Esophagus muscularis mucosa (tissue), 4 donors: ENCODE measurements at regions not wholly inside any gene's neighbourhood (a gene's known extent, or its start where the extent isn't known, plus 50 kb on each side); places are given as distances from the start of the nearest gene placed in this dataset.

Source experiments
- DNase-seq: peaks from one replicate; pipeline ENCODE4 v3.0.0-alpha.2; 2017; ENCODE audit errors: extremely low spot score
- H3K27ac ChIP-seq, 4 donors: fragments of 200-600 bp; sonication (generic); replicated peaks in 1 of 4; 1 replicate in 3 of 4; 2 replicates in 1 of 4; pipeline ENCODE4 v1.5.1; 2016 to 2019; ENCODE audit warnings: mild to moderate bottlenecking in 1 of 4
- H3K27me3 ChIP-seq, 4 donors: fragments of 200-600 bp; sonication (generic); one replicate each; pipeline versions ENCODE4 v1.5.1 to v1.6.0; 2016 to 2019
- H3K36me3 ChIP-seq, 4 donors: fragments of 200-600 bp; sonication (generic); one replicate each; pipeline ENCODE4 v1.5.1; 2016 to 2019
- H3K4me1 ChIP-seq, 4 donors: fragments of 200-600 bp; sonication (generic); one replicate each; pipeline ENCODE4 v1.5.1; 2016 to 2019
- H3K4me3 ChIP-seq, 4 donors: fragments of 200-600 bp; sonication (generic); 1 replicate in 2 of 4; 2 replicates in 2 of 4; pipeline ENCODE4 v1.5.1; 2016 to 2019; ENCODE audit warnings: mild to moderate bottlenecking in 4 of 4, moderate library complexity in 1 of 4
- H3K9me3 ChIP-seq, 4 donors: fragments of 200-600 bp; sonication (generic); 1 replicate in 3 of 4; 2 replicates in 1 of 4; pipeline ENCODE4 v1.5.1; 2016 to 2019
- EP300 ChIP-seq: sonication (generic); formaldehyde crosslinking; IDR thresholded peaks from one replicate; pipeline ENCODE4 v1.6.1; 2017; ENCODE audit warnings: antibody characterized with exemption
- POLR2A ChIP-seq: fragments of 450-650 bp; IDR thresholded peaks from one replicate; pipeline ENCODE4 v1.6.1; 2017; ENCODE audit warnings: antibody characterized with exemption, moderate library complexity, mild to moderate bottlenecking, low read depth
- POLR2AphosphoS5 ChIP-seq, 2 donors: sonication (generic); formaldehyde crosslinking; IDR thresholded peaks; one replicate each; pipeline ENCODE4 v1.6.1; 2017; ENCODE audit warnings: antibody characterized with exemption in 2 of 2
- WGBS: methylation state at CpG from one replicate; pipeline ENCODE4 v1.1.5; 2018; 5-methylcytosine and 5-hydroxymethylcytosine counted together
- intact Hi-C: fragments of 100-400 bp; cut with DNase I; formaldehyde crosslinking; loops from one replicate; pipeline ENCODE4 v1.15.1; 2023
- TF ChIP-seq, protein P1 (sequence below), 3 experiments: fragments of 200-600 bp in 2 of 3; fragments of 450-650 bp in 1 of 3; sonication (generic) in 2 of 3; IDR thresholded peaks; one replicate each; pipeline ENCODE4 v1.5.1; 2017 to 2019; ENCODE audit warnings: antibody characterized with exemption in 3 of 3, mild to moderate bottlenecking in 2 of 3, moderate library complexity in 1 of 3

DNA sequence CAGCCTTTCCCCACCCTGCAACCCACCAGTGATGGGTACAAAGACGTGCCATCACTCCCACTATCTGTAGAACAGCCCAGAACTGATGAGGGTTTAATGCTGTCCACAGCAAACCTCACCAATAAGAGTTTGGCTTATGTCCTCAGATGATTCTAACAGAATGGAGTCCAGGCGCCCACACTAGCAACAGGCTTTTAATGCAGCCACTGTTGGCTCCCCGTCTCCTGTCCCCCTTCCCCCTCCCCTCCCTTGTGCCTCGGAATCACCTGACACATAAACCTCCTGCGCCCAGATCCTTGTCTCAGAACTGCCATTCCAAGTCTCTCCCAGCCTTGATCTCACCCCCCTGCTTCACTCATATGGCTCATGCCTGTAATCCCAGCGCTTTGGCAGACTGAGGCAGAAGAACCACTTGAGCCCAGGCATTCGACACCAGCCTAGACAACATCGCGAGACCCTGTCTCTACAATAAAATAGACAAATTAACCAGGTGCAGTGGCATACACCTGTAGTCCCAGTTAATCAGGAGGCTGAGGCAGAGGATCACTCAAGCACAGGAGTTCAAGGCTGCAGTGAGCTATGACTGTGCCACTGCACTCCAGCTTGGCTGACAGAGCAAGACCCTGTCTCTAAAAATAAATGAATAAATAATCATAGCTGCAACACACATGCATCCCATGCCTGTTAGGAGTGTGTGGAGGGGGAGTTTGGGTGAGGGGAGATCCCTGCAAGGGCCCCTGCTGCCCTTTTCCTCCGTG, 85.6 kb downstream of the SNX5 start:
- peaks cover 13 to 38% (median 21%) of the 10 kb centered on the region in 4 donors for H3K4me1 ChIP-seq
- no peaks in the 10 kb centered on the region for H3K27me3 ChIP-seq
- 80% methylated on average over 10 of the region's 10 CpGs for WGBS
- H3K36me3 ChIP-seq = no peaks in the 10 kb centered on the region
- H3K27ac ChIP-seq = no peak overlapping the region
- no peak overlapping the region for H3K4me3 ChIP-seq
- H3K9me3 ChIP-seq = no peaks in the 10 kb centered on the region
- DNase-seq = no peak
- TF ChIP-seq EP300 = no peak
- no peak for TF ChIP-seq POLR2A
- TF ChIP-seq, protein P1, sequence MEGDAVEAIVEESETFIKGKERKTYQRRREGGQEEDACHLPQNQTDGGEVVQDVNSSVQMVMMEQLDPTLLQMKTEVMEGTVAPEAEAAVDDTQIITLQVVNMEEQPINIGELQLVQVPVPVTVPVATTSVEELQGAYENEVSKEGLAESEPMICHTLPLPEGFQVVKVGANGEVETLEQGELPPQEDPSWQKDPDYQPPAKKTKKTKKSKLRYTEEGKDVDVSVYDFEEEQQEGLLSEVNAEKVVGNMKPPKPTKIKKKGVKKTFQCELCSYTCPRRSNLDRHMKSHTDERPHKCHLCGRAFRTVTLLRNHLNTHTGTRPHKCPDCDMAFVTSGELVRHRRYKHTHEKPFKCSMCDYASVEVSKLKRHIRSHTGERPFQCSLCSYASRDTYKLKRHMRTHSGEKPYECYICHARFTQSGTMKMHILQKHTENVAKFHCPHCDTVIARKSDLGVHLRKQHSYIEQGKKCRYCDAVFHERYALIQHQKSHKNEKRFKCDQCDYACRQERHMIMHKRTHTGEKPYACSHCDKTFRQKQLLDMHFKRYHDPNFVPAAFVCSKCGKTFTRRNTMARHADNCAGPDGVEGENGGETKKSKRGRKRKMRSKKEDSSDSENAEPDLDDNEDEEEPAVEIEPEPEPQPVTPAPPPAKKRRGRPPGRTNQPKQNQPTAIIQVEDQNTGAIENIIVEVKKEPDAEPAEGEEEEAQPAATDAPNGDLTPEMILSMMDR (IDR thresholded peaks at IDR 0.05) = no peak
- TF ChIP-seq POLR2AphosphoS5 (IDR thresholded peaks at IDR 0.05) = no peak
- intact Hi-C loops = no loop called here

- H3K27me3 ChIP-seq = no peaks in the 10 kb centered on the region
- WGBS = 71% methylated on average over 7 of the region's 17 CpGs
- no peak for DNase-seq
- H3K9me3 ChIP-seq = no peaks in the 10 kb centered on the region
- H3K27ac ChIP-seq = no peak overlapping the region
- H3K36me3 ChIP-seq = no peaks in the 10 kb centered on the region
- intact Hi-C loops = no loop called here
- no peak overlapping the region for H3K4me3 ChIP-seq
- TF ChIP-seq EP300 (no peak), POLR2AphosphoS5 (IDR thresholded peaks at IDR 0.05) (no peak), POLR2A (no peak)
- TF ChIP-seq, protein P1 (IDR thresholded peaks at IDR 0.05) = no peak
- H3K4me1 ChIP-seq = peaks cover 13 to 38% (median 21%) of the 10 kb centered on the region in 4 donors
These were observed 86.3 kb downstream of the SNX5 start for GRCh38 chr20:17882065-17882833.

DNA sequence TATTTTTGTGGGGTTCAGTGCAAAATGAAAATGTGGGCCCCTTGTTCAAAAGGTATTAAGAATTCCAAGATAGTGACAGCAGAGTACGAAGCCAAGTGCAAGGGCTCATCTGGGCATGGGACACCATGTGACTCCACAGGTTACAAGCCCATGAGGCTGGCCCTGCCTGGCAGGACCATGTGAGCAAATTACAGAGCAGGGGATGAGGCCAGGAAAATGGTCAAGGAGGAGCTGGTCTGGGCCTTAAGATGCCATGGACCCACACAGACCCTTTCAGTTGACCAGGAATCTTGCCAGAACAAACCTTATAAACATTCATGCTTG, 86.9 kb downstream of the SNX5 start:
- no peak for DNase-seq
- Histone ChIP-seq H3K4me1 (peaks cover 13 to 41% (median 21%) of the 10 kb centered on the region in 4 donors), H3K9me3 (no peaks in the 10 kb centered on the region), H3K27ac (no peak overlapping the region), H3K36me3 (no peaks in the 10 kb centered on the region), H3K27me3 (no peaks in the 10 kb centered on the region), H3K4me3 (no peak overlapping the region)
- 75% methylated on average over 1 of the region's 1 CpG for WGBS
- TF ChIP-seq, protein P1 (IDR thresholded peaks at IDR 0.05) = no peak
- intact Hi-C loops = no loop called here

- intact Hi-C loops = no loop called here
- Histone ChIP-seq H3K36me3 (no peaks in the 10 kb centered on the region), H3K27ac (no peak overlapping the region), H3K4me3 (no peak overlapping the region), H3K27me3 (no peaks in the 10 kb centered on the region), H3K4me1 (peaks cover 24 to 51% (median 31%) of the 10 kb centered on the region in 4 donors), H3K9me3 (no peaks in the 10 kb centered on the region)
- TF ChIP-seq POLR2AphosphoS5 (IDR thresholded peaks at IDR 0.05) (no peak), POLR2A (no peak), EP300 (no peak)
- TF ChIP-seq, protein P1 (IDR thresholded peaks at IDR 0.05) = no peak
- DNase-seq = no peak
- WGBS = 67% methylated on average over 6 of the region's 6 CpGs
These were observed 89.5 kb downstream of the SNX5 start for GRCh38 chr20:17878912-17879602.
